ENCODE measurements at regions not wholly inside any gene's neighbourhood (a gene's known extent, or its start where the extent isn't known, plus 50 kb on each side); places are given as distances from the start of the nearest gene placed in this dataset.
"Not testable (repeated sequence)": the region's sequence is repeated elsewhere in the genome, so short reads cannot be mapped to it uniquely, and the experiment has no call there.

GRCh38 chr2:67777010-67777409 lies 285.8 kb downstream of the C1D start:
- no peak for DNase-seq (ENCODE audit: low spot score)

GRCh38 chr2:67777836-67778429 lies 284.9 kb downstream of the C1D start:
- DNase-seq (ENCODE audit: low spot score) = no peak

GRCh38 chr2:67780841-67781240 lies 282.0 kb downstream of the C1D start:
- not testable (repeated sequence) for DNase-seq (ENCODE audit: low spot score)

GRCh38 chr2:67782443-67782842 lies 280.4 kb downstream of the C1D start:
- DNase-seq (ENCODE audit: low spot score) = peak; percentile 7

- no peak for DNase-seq (ENCODE audit: low spot score)
Measured at GRCh38 chr2:67783026-67783425, 279.8 kb downstream of the C1D start.

- peak; percentile 57 for DNase-seq (ENCODE audit: low spot score)
Measured at GRCh38 chr2:67790622-67791021, 272.2 kb downstream of the C1D start.

GRCh38 chr2:67792191-67792590 lies 270.6 kb downstream of the C1D start:
- DNase-seq (ENCODE audit: low spot score) = no peak

GRCh38 chr2:67792681-67793091 lies 270.1 kb downstream of the C1D start:
- no peak for DNase-seq (ENCODE audit: low spot score)

- DNase-seq (ENCODE audit: low spot score) = peak; percentile 26
Measured at GRCh38 chr2:67797801-67798540, 264.8 kb downstream of the C1D start.

- no peak for DNase-seq (ENCODE audit: low spot score)
Measured at GRCh38 chr2:67798541-67799160, 264.2 kb downstream of the C1D start.

GRCh38 chr2:67799886-67800285 lies 262.9 kb downstream of the C1D start:
- DNase-seq (ENCODE audit: low spot score) = no peak

GRCh38 chr2:67802291-67802690 lies 260.5 kb downstream of the C1D start:
- DNase-seq (ENCODE audit: low spot score) = no peak

- no peak for DNase-seq (ENCODE audit: low spot score)
Measured at GRCh38 chr2:67802824-67803223, 260.0 kb downstream of the C1D start.

GRCh38 chr2:67806816-67807215 lies 256.0 kb downstream of the C1D start:
- DNase-seq (ENCODE audit: low spot score) = no peak

GRCh38 chr2:67808112-67808511 lies 254.7 kb downstream of the C1D start:
- DNase-seq (ENCODE audit: low spot score) = no peak

- DNase-seq (ENCODE audit: low spot score) = no peak
Measured at GRCh38 chr2:67812682-67813081, 250.1 kb downstream of the C1D start.

- DNase-seq (ENCODE audit: low spot score) = no peak
Measured at GRCh38 chr2:67823726-67824125, 239.1 kb downstream of the C1D start.

GRCh38 chr2:67824186-67824585 lies 238.6 kb downstream of the C1D start:
- DNase-seq (ENCODE audit: low spot score) = peak; percentile 51

- peak; percentile 21 for DNase-seq (ENCODE audit: low spot score)
Measured at GRCh38 chr2:67825476-67825875, 237.3 kb downstream of the C1D start.

- no peak for DNase-seq (ENCODE audit: low spot score)
Measured at GRCh38 chr2:67828066-67828465, 234.7 kb downstream of the C1D start.

GRCh38 chr2:67829470-67829869 lies 233.3 kb downstream of the C1D start:
- no peak for DNase-seq (ENCODE audit: low spot score)

- no peak for DNase-seq (ENCODE audit: low spot score)
Measured at GRCh38 chr2:67833632-67834031, 229.2 kb downstream of the C1D start.

GRCh38 chr2:67834482-67834881 lies 228.3 kb downstream of the C1D start:
- no peak for DNase-seq (ENCODE audit: low spot score)

Measured in AG08396 (cell line).